NOMO-1 (cell line): ENCODE measurements at regions not wholly inside any gene's neighbourhood (a gene's known extent, or its start where the extent isn't known, plus 50 kb on each side); places are given as distances from the start of the nearest gene placed in this dataset.
"Not testable (repeated sequence)": the region's sequence is repeated elsewhere in the genome, so short reads cannot be mapped to it uniquely, and the experiment has no call there.

ENCODE experiments used
- DNase-seq, 2 experiments: peaks; one replicate each; lab custom pipeline; 2025; ENCODE audit not compliant: unreplicated experiment in 2 of 2; lab: John Stamatoyannopoulos, UW

DNA sequence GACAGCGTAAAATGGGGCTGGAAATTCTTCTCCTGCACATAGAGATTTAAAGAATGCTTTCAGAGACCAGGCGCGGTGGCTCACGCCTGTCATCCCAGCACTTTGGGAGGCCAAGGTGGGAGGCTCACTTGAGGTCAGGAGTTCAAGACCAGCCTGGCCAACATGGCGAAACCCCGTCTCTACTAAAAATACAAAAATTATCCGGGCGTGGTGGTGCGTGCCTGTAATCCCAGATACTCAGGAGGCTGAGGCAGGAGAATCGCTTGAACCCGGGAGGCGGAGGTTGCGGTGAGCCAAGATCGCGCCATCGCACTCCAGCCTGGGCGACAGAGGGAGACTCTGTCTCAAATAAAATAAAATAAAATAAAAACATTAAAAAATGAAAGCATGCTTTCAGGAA is 107.4 kb downstream of the CRLF2 start:
- DNase-seq = not testable (repeated sequence)

DNA sequence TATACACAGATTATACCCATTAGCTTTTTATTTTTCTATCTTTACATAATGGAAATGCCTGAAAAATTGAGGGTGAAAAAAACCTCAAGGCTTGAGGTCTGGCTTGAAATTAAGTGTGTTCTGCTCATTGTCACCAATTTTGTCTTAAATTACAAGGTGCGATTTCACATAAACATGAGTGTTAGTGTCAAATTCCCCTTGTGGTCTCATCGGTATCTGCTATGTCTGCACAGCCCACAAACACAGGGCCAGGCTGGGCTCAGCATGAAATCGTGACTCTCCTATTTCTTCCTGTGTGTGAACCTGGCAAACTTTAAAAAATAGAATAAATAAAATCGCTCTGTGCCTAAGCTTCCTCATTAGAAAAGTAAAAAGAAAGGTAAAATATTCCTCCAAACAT is 109.1 kb downstream of the CRLF2 start:
- no peak for DNase-seq

DNA sequence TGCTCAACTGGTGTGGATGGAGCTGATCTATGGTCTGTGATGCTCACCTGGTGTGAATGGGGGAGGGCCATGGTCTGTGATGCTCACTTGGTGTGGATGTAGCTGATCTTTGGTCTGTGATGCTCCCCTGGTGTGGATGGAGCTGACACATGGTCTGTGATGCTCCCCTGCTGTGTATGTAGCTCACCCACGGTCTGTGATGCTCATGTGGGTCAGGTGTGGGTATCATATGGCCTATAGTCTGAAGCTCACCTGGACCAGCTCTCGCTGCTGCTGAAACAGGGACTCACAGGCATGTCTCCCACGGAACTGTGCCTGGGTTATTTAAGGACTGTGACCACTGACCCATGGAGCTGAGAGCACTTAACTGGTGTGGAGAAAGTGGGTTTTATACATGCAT is 109.7 kb downstream of the CRLF2 start:
- DNase-seq = no peak

DNA sequence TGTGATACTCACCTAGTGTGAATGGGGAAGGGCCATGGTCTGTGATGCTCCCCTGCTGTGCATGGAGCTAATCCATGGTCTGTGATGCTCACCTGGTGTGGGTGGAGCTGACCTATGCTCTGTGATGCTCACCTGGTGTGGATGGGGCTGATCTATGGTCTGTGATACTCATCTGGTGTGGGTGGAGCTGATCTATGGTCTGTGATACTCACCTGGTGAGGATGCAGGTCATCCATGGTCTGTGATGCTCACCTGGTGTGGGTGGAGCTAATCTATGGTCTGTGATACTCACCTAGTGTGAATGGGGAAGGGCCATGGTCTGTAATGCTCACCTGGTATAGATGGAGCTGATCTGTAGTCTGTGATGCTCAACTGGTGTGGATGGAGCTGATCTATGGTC is 110.2 kb downstream of the CRLF2 start:
- not testable (repeated sequence) for DNase-seq

DNA sequence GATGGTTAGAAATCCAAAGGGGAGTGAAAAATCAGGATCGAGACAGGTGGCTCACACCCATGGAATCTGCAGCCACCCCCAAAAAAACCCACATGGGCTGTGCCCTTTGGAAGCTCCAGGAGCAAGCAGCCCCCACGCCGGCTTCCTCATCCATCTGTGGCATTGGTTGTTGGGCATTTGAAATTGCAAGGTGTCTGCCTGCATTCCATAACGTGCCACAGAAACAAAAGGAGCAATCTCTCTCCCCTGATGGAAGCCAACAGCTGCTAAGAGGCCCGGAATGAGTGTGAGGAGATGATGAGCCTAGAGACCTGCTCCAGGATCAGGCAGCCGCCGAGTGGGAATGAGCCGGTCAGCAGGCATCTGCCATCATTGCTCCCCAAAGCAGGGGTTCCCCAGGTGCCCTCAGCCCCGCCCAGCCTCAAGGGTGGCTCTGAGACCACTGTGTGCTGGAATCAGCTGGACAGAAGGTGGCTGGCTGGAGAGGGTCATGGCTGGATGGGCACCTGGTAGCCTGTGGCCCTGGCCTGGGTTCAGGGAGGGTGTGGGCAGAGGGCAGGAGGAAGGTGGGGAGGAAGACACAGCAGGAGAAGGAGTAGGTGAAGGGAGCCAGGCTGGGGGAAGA is 113.2 kb downstream of the CRLF2 start:
- DNase-seq = no peak

DNA sequence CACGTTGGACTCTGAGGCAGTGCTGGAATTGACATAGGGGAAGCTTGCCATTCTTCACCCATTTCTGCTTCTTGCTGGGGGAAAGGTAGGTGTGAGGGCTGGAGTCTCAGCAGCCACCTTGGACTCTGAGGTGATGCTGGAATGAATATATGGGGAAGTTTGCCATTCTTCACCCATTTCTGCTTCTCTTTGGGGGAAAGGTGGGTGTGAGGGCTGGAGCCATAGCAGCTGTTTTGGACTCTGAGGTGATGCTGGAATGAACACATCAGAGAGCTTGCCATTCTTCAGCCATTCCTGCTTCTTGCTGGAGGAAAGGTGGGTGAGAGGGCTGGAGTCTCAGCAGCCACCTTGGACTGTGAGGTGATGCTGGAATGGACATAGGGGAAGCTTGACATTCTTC is 115.1 kb downstream of the CRLF2 start:
- DNase-seq = no peak

DNA sequence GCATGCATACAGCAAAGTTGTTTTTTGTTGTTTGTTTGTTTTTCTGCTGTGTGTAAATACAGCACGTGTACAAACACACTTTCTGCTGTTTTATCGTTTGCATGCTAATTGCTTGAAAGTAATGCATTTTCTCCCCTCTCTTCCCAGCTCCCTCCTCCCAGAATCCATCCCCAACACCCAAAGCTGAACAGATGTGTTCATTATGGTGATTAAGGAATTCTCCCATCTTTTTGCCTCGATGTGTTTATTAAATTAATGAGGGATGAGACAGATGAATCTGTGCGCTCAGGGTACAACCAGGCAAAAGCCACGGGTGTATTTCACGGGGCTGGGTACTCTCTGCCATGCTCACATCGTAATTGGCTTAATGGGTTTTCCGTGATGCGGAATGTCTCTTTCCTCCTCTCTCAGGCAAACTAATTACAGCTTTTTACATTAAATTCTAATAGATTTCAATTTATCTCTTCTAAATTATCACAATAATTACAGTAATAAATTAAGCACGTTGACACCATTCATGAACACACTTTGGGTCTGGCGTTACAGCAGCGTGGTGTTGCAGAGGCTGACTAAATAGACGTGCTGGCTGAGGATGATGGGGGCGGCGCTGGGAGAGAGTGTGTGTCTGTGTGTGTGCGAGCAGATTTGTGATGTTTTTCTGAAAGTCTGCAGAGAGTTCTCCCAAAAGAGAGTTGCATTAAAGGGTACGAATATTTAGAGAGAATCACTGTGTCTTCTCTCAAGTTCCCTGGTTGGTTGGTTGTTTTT is 117.7 kb downstream of the CRLF2 start:
- DNase-seq = no peak

DNA sequence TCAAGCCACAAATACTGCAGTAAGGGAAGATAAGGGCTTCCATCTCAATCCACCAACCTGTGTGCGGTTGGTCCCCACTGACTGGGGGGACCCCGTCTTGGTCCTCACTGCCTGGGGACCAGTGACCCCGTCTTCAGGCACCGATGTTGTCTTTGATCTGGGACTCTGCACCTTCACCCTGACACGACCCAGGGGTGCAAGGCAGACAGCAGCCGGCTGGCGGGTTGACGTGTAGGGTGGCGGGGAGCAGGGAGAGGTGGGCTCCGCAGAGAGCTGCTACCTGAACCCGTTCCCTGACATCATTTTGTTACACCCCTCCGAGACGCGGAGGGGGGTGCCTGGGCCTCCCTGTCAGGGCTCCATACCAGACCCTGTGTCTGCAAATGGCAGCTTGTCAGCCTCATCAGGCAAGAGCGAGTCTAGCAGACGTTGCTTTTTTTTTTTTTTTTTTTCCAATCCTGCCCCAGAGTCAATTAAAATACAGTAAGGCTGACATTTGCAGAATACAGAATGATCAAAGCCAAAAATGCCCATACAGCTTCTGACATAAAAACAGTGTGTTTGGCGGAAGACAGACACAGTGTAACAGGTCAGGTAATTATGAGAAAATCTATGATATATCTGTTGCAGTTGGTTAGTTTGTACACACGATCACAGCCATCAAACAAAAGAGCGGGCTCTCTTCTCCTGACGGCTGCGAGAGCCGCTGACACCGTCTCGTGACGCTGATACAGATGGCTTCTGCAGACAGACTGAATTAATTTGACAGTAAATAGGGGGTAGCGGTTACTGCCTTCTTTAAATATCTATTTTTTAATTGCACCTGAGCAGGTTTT is 118.6 kb downstream of the CRLF2 start:
- no peak for DNase-seq

DNA sequence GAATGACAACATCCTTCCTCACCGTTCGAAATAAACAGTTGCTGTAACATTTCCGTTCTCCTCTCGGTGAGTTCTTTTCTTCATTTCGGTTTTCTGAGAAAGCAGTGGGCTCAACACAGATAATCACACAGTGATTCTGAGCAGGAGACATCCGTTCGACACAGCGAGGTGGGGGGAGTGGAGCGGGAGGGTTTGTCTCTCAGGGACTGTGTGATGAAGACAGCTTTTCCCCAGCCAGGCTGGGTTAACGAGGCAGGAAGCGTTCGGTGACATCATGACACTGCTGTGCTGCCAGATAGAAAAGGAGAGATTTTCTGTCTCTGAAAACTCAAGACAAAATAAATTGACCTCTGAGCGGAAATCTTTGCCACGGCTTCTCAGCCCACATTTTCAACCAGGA is 119.3 kb downstream of the CRLF2 start:
- no peak for DNase-seq

DNA sequence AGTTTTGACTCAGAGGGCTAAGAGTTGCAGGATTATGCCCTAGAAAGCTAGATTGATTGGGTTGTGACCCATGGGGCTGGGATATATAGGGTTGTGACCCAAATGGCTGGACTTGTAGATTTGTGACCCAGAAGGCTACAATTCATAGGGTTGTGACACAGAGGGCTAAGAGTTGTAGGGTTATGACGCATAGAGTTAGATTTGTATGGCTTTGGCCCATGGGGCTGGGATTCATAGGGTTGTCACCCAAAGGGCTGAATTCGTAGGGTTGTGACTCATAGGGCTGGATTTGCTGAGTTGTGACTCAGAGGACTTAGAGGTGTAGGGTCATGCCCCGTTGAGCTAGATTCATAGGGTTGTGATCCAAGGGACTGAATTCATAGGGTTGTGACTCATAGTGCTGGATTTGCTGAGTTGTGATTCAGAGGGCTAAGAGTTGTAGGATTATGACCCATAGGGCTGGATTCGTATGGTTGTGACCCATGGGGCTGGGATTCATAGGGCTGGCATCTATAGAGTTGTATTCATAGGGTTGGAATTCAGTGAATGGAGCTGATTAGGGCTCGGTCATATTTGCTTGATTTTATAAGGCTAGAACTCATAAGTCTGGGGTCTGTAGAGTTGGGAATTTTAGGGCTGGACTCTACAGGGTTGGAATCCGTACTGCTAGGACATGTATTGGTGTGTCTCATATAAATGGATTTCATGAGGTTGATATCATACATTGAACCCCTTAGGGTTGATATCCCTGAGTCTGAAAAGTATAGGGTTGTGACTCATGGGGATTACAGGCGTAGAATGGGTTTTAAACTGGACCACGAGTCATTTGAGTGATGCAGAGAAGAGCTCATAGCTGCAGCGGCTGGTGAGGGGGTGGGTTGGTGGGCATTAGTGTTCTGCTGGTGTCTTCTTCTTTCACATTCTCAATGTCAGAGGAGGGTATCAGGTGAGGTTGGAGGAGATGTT is 125.7 kb downstream of the CRLF2 start:
- no peak for DNase-seq

DNA sequence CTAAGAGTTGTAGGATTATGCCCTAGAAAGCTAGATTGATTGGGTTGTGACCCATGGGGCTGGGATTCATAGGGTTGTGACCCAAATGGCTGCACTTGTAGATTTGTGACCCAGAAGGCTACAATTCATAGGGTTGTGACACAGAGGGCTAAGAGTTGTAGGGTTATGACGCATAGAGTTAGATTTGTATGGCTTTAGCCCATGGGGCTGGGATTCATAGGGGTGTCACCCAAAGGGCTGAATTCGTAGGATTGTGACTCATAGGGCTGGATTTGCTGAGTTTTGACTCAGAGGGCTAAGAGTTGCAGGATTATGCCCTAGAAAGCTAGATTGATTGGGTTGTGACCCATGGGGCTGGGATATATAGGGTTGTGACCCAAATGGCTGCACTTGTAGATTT is 126.6 kb downstream of the CRLF2 start:
- not testable (repeated sequence) for DNase-seq

DNA sequence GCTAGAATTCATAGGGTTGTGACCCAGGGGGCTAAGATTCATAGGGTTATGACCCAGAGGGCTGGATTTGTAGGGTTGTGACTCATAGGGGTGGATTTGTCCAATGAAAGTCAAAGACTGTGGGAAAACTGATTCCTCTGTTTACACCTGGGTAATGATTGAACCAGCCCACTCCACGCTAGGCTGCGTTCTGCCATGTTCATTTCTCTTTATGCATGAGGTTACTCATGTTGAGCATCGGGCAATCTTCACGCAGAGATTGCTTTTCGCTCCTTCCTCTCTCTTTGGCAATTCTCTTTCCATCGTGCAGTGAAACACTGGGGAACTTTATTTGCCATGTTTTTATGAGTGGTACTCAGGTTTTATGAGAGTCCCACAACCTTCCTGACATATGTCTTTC is 127.8 kb downstream of the CRLF2 start:
- no peak for DNase-seq

DNA sequence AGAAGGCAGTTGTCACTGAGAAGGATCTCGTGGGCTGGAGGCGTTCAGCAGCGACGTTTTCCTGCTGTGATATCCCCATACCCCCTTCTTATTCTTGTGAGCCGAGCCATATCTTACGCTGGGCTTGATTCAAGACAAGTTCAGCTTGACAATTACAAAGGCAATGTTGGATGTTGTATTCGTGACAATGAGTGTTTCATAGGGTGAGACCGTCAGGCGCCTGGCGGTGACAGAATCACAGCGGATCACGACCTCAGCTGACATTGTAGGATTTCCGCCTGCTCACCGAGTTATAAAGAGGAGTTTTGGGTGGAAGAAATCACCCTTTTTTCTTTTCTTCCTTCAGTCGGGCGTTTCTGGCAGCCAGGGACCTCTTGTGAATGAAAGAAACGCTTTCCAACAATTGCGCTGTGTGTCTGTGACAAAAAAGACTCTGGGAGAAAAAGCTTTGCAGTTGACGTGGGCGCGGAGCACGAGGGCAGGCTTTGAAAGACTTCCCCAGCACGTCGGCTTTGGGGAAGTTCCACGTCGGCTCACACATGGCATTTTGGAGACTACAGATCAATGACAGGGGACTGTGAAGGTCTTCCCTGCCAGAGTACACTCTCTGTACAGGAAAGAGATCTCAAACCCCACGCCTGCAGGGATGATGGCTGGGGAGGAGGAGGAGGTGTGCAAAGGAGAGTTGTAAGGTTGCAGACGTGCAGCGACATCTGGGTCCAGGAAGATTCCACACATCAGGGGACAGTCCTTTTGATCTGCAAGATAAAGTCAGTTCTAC is 135.4 kb downstream of the CRLF2 start:
- peak; percentile 38 to 44 for DNase-seq

DNA sequence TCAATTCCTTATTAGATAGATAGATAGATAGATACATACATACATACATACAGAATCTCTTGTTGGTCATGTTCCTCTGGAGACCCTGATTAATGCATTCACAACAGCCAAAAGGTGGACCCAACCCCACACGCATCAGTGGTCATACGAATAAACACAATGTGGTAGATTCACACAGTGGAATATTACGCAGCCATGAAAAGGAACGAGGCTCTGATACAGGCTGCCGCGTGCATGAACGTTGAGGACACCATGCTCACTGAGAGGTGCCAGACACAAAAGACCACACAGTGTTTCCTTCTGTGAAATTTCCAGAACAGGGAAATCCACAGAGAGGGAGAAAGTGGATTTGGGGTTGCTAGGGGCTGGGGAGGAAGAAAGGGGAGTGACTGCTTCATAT is 136.7 kb downstream of the CRLF2 start:
- no peak for DNase-seq

DNA sequence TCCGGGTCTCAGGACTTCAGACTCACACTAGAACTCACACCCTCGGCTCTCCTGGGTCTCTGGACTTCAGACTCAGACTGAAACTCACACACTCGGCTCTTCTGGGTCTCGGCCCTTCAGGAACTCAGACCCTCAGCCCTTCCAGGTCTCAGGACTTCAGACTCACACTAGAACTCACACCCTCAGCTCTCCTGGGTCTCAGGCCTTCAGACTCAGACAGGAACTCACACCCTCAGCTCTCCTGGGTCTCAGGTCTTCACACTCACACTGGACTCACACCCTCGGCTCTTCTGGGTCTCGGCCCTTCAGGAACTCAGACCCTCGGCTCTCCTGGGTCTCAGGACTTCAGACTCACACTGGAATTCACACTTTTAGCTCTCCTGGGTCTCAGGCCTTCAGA is 137.3 kb downstream of the CRLF2 start:
- no peak for DNase-seq

DNA sequence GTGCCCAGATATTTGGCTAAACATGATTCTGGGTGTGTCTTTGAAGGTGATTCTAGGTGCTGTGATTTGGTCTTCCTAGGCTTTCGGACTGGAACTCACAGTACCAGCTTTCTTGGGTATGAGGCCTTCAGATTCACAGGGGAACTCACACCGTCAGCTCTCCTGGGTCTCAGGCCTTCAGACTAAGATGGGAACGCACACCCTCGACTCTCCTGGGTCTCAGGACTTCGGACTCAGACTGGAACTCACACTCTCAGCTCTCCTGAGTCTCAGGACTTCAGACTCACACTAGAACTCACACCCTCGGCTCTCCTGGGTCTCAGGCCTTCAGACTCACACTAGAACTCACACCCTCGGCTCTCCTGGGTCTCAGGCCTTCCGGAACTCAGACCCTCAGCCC is 137.7 kb downstream of the CRLF2 start:
- no peak for DNase-seq

DNA sequence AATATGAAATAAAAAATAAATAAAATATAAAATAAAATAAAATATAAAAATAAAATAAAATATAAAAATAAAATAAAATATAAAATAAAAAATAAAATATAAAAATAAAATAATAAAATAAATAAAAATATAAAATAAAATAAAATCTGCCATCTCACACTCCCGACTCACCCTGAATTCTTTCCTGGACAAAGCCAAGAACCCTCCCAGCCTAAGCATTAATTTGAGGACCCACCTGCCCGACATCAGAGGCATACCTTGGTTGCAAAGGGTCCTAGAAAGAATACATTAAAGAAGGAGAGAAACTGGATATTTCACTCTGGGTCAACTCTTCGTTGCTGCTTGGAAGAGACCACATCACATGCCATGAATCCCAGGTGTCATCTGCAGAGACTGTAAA is 138.3 kb downstream of the CRLF2 start:
- no peak for DNase-seq

DNA sequence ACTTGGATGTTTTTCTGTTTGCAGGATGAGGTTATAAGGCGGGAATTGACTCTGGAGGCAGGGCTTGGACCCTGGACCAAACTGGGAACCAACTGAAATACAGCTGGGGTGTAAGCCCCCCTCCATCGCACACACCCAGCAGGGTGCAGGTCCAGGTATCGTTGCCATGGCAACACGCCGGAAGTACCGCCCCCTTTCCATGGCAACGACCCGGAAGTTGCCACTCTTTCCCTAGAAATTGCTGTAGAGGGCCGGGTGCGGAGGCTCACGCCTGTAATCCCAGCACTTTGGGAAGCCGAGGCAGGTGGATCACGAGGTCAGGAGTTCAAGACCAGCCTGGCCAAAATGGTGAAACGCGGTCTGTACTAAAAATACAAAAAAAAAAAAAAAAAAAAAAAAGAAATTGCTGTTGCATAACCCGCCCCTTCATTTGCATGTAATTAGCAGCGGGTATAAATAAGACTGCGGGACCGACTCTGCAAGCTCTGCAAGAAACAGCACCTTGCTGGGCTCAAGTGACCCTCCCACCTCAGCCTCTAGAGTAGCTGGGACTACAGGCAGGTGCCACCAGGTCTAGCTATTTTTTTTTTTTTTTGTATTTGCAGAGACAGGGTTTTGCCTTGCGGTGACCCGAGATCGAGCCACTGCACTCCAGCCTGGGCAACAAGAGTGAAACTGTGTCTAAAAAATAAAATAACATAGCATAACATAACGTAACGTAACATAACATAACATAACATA is 139.6 kb downstream of the CRLF2 start:
- peak; percentile 8 to 15 for DNase-seq

DNA sequence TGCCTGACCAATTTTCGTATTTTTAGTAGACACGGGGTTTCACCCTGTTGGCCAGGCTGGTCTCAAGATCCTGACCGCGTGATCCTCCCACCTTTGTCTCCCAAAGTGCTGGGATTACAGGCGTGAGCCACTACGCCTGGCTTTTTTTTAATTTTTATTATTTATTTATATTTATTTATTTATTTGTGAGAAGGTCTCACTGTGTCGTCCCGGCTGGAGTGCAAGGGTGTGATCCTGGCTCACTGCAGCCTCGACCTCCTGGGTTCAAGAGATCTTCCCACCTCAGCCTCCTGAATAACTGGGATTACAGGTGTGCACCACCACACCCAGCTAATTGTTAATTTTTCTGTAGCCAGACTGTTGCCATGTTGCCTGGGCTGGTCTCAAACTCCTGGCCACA is 141.1 kb downstream of the CRLF2 start:
- DNase-seq = no peak
